Dendritic cell treated with granulocyte-macrophage colony-stimulating factor and Interleukin-4, amounts not matched to agents 40 ng/mL and 50 ng/mL, for 4 days (primary cell): ENCODE measurements at regions not wholly inside any gene's neighbourhood (a gene's known extent, or its start where the extent isn't known, plus 50 kb on each side); places are given as distances from the start of the nearest gene placed in this dataset.

ENCODE experiments used
- H3K27ac Mint-ChIP-seq: one replicate; pipeline ENCODE4 v1.8.0; 2022; ENCODE audit warnings: mild to moderate bottlenecking, mixed read lengths
- H3K27me3 Mint-ChIP-seq: one replicate; pipeline ENCODE4 v1.8.0; 2022; ENCODE audit warnings: mild to moderate bottlenecking, mixed read lengths
- H3K36me3 Mint-ChIP-seq: one replicate; pipeline ENCODE4 v1.8.0; 2022; ENCODE audit warnings: low read depth, mixed read lengths
- H3K4me1 Mint-ChIP-seq: one replicate; pipeline ENCODE4 v1.8.0; 2022; ENCODE audit warnings: low read depth, mixed read lengths
- H3K4me3 Mint-ChIP-seq: one replicate; pipeline ENCODE4 v1.8.0; 2022; ENCODE audit warnings: mild to moderate bottlenecking, moderate library complexity, mixed read lengths
- H3K9me3 Mint-ChIP-seq: one replicate; pipeline ENCODE4 v1.8.0; 2022; ENCODE audit warnings: mixed read lengths
- intact Hi-C: fragments of 100-400 bp; cut with micrococcal nuclease; formaldehyde crosslinking; loops from one replicate; pipeline ENCODE4 v1.15.0; 2022

- intact Hi-C loops: no loop called here
- Mint-ChIP-seq H3K27me3 (no peaks in the 10 kb centered on the region), H3K27ac (no peak overlapping the region), H3K9me3 (no peaks in the 10 kb centered on the region), H3K4me3 (no peak overlapping the region), H3K36me3 (no peaks in the 10 kb centered on the region), H3K4me1 (no peaks in the 10 kb centered on the region)
Measured at GRCh38 chr3:101095693-101096430, 102.6 kb upstream of the ABI3BP start.

GRCh38 chr3:101091489-101091888 lies 98.3 kb upstream of the ABI3BP start:
- intact Hi-C loops: no loop called here
- Mint-ChIP-seq H3K27me3 (no peaks in the 10 kb centered on the region), H3K4me1 (no peaks in the 10 kb centered on the region), H3K4me3 (no peak overlapping the region), H3K27ac (no peak overlapping the region), H3K36me3 (no peaks in the 10 kb centered on the region), H3K9me3 (no peaks in the 10 kb centered on the region)

- intact Hi-C loops: no loop called here
- H3K27me3 Mint-ChIP-seq: no peaks in the 10 kb centered on the region
- H3K4me1 Mint-ChIP-seq: no peaks in the 10 kb centered on the region
- H3K4me3 Mint-ChIP-seq: no peak overlapping the region
- no peak overlapping the region for H3K27ac Mint-ChIP-seq
- H3K9me3 Mint-ChIP-seq: peaks cover 9% of the 10 kb centered on the region
- H3K36me3 Mint-ChIP-seq: no peaks in the 10 kb centered on the region
Measured at GRCh38 chr3:101085752-101086151, 92.5 kb upstream of the ABI3BP start.

- H3K4me1 Mint-ChIP-seq: no peaks in the 10 kb centered on the region
- no peaks in the 10 kb centered on the region for H3K27me3 Mint-ChIP-seq
- H3K27ac Mint-ChIP-seq: no peak overlapping the region
- H3K4me3 Mint-ChIP-seq: no peak overlapping the region
- intact Hi-C loops: no loop called here
- no peaks in the 10 kb centered on the region for H3K36me3 Mint-ChIP-seq
- peaks cover 9% of the 10 kb centered on the region for H3K9me3 Mint-ChIP-seq
Measured at GRCh38 chr3:101084404-101084803, 91.2 kb upstream of the ABI3BP start.

- Mint-ChIP-seq H3K9me3 (peaks cover 9% of the 10 kb centered on the region), H3K36me3 (no peaks in the 10 kb centered on the region), H3K27ac (no peak overlapping the region), H3K4me3 (no peak overlapping the region), H3K27me3 (no peaks in the 10 kb centered on the region), H3K4me1 (no peaks in the 10 kb centered on the region)
- intact Hi-C loops: no loop called here
Measured at GRCh38 chr3:101081999-101082398, 88.8 kb upstream of the ABI3BP start.

- H3K9me3 Mint-ChIP-seq: peaks cover 9% of the 10 kb centered on the region
- no peaks in the 10 kb centered on the region for H3K27me3 Mint-ChIP-seq
- intact Hi-C loops: no loop called here
- no peak overlapping the region for H3K4me3 Mint-ChIP-seq
- H3K36me3 Mint-ChIP-seq: no peaks in the 10 kb centered on the region
- H3K4me1 Mint-ChIP-seq: no peaks in the 10 kb centered on the region
- no peak overlapping the region for H3K27ac Mint-ChIP-seq
Measured at GRCh38 chr3:101081446-101081845, 88.2 kb upstream of the ABI3BP start.

GRCh38 chr3:101077361-101078011 lies 84.3 kb upstream of the ABI3BP start:
- H3K36me3 Mint-ChIP-seq: no peaks in the 10 kb centered on the region
- H3K9me3 Mint-ChIP-seq: no peaks in the 10 kb centered on the region
- no peaks in the 10 kb centered on the region for H3K27me3 Mint-ChIP-seq
- intact Hi-C loops: no loop called here
- H3K27ac Mint-ChIP-seq: no peak overlapping the region
- H3K4me1 Mint-ChIP-seq: no peaks in the 10 kb centered on the region
- no peak overlapping the region for H3K4me3 Mint-ChIP-seq

- intact Hi-C loops: no loop called here
- Mint-ChIP-seq H3K4me3 (no peak overlapping the region), H3K36me3 (no peaks in the 10 kb centered on the region), H3K9me3 (no peaks in the 10 kb centered on the region), H3K27ac (no peak overlapping the region), H3K27me3 (no peaks in the 10 kb centered on the region), H3K4me1 (no peaks in the 10 kb centered on the region)
Measured at GRCh38 chr3:101074518-101074917, 81.3 kb upstream of the ABI3BP start.

- Mint-ChIP-seq H3K4me1 (no peaks in the 10 kb centered on the region), H3K36me3 (no peaks in the 10 kb centered on the region), H3K9me3 (no peaks in the 10 kb centered on the region), H3K27ac (no peak overlapping the region), H3K27me3 (no peaks in the 10 kb centered on the region), H3K4me3 (no peak overlapping the region)
- intact Hi-C loops: no loop called here
Measured at GRCh38 chr3:101072300-101072699, 79.1 kb upstream of the ABI3BP start.

GRCh38 chr3:101070799-101071121 lies 77.5 kb upstream of the ABI3BP start:
- no peaks in the 10 kb centered on the region for H3K27me3 Mint-ChIP-seq
- no peaks in the 10 kb centered on the region for H3K9me3 Mint-ChIP-seq
- H3K4me3 Mint-ChIP-seq: no peak overlapping the region
- no peaks in the 10 kb centered on the region for H3K36me3 Mint-ChIP-seq
- no peaks in the 10 kb centered on the region for H3K4me1 Mint-ChIP-seq
- H3K27ac Mint-ChIP-seq: no peak overlapping the region
- intact Hi-C loops: no loop called here

GRCh38 chr3:101069901-101070798 lies 76.9 kb upstream of the ABI3BP start:
- H3K27ac Mint-ChIP-seq: no peak overlapping the region
- intact Hi-C loops: no loop called here

GRCh38 chr3:101068876-101069606 lies 75.8 kb upstream of the ABI3BP start:
- no peaks in the 10 kb centered on the region for H3K27me3 Mint-ChIP-seq
- H3K36me3 Mint-ChIP-seq: no peaks in the 10 kb centered on the region
- H3K4me1 Mint-ChIP-seq: no peaks in the 10 kb centered on the region
- no peak overlapping the region for H3K4me3 Mint-ChIP-seq
- no peak overlapping the region for H3K27ac Mint-ChIP-seq
- intact Hi-C loops: no loop called here
- no peaks in the 10 kb centered on the region for H3K9me3 Mint-ChIP-seq

More at GRCh38 chr3:101069901-101070798, 76.9 kb upstream of the ABI3BP start:
- Mint-ChIP-seq H3K9me3 (no peaks in the 10 kb centered on the region), H3K36me3 (no peaks in the 10 kb centered on the region), H3K4me3 (no peak overlapping the region), H3K4me1 (no peaks in the 10 kb centered on the region), H3K27me3 (no peaks in the 10 kb centered on the region)

- H3K36me3 Mint-ChIP-seq: no peaks in the 10 kb centered on the region
- peaks cover 1% of the 10 kb centered on the region for H3K9me3 Mint-ChIP-seq
Measured at GRCh38 chr3:101066711-101067129, 73.5 kb upstream of the ABI3BP start.

GRCh38 chr3:101065962-101066361 lies 72.7 kb upstream of the ABI3BP start:
- H3K4me3 Mint-ChIP-seq: no peak overlapping the region
- no peaks in the 10 kb centered on the region for H3K4me1 Mint-ChIP-seq
- no peaks in the 10 kb centered on the region for H3K27me3 Mint-ChIP-seq
- H3K27ac Mint-ChIP-seq: no peak overlapping the region
- H3K36me3 Mint-ChIP-seq: no peaks in the 10 kb centered on the region
- intact Hi-C loops: no loop called here
- peaks cover 9% of the 10 kb centered on the region for H3K9me3 Mint-ChIP-seq

More at GRCh38 chr3:101066711-101067129, 73.5 kb upstream of the ABI3BP start:
- no peak overlapping the region for H3K27ac Mint-ChIP-seq
- no peaks in the 10 kb centered on the region for H3K4me1 Mint-ChIP-seq
- H3K27me3 Mint-ChIP-seq: no peaks in the 10 kb centered on the region
- H3K4me3 Mint-ChIP-seq: no peak overlapping the region
- intact Hi-C loops: no loop called here
